MM.1S (cell line): ENCODE measurements at regions not wholly inside any gene's neighbourhood (a gene's known extent, or its start where the extent isn't known, plus 50 kb on each side); places are given as distances from the start of the nearest gene placed in this dataset.

Source experiments
- DNase-seq: peaks from one replicate; pipeline ENCODE4 v3.0.0-alpha.2; 2015
- H2AFZ ChIP-seq: fragments of 300-600 bp; sonication (generic); 2 replicates; pipeline ENCODE4 v1.6.0; 2016; ENCODE audit warnings: antibody characterized with exemption, low read length
- H3F3A ChIP-seq: fragments of 300-600 bp; sonication (generic); 2 replicates; pipeline ENCODE4 v1.6.1; 2016; ENCODE audit warnings: mild to moderate bottlenecking, antibody characterized with exemption, low read length, moderate library complexity, mixed read lengths; ENCODE audit not compliant: insufficient read depth
- H3K27ac ChIP-seq: fragments of 300-600 bp; sonication (generic); 2 replicates; pipeline ENCODE4 v1.5.1; 2016; ENCODE audit warnings: mild to moderate bottlenecking, low read length
- H3K27me3 ChIP-seq: fragments of 300-600 bp; sonication (generic); replicated peaks from 2 replicates; pipeline ENCODE4 v1.6.0; 2016; ENCODE audit warnings: low read length; ENCODE audit not compliant: insufficient read depth
- H3K36me3 ChIP-seq: fragments of 300-600 bp; sonication (generic); replicated peaks from 2 replicates; pipeline ENCODE4 v1.6.1; 2016; ENCODE audit warnings: mild to moderate bottlenecking, low read length, mixed read lengths; ENCODE audit not compliant: insufficient read depth
- H3K4me1 ChIP-seq: fragments of 300-600 bp; sonication (generic); 2 replicates; pipeline ENCODE4 v1.6.1; 2016; ENCODE audit warnings: low read length, mixed read lengths
- H3K4me2 ChIP-seq: fragments of 300-600 bp; sonication (generic); 2 replicates; pipeline ENCODE4 v1.6.0; 2016; ENCODE audit warnings: low read depth, low read length
- H3K4me3 ChIP-seq: fragments of 300-600 bp; sonication (generic); 2 replicates; pipeline ENCODE4 v1.5.1; 2016; ENCODE audit warnings: low read length, mixed read lengths
- H3K79me2 ChIP-seq: fragments of 300-600 bp; sonication (generic); 2 replicates; pipeline ENCODE4 v1.6.1; 2016; ENCODE audit warnings: mixed run types, low read length, mixed read lengths
- H3K9ac ChIP-seq: fragments of 300-600 bp; sonication (generic); 2 replicates; pipeline ENCODE4 v1.6.1; 2016; ENCODE audit warnings: low read length, mixed read lengths
- H3K9me2 ChIP-seq: fragments of 300-600 bp; sonication (generic); replicated peaks from 2 replicates; pipeline ENCODE4 v1.6.1; 2016; ENCODE audit warnings: mild to moderate bottlenecking, low read length, mixed read lengths; ENCODE audit not compliant: insufficient read depth
- H3K9me3 ChIP-seq: fragments of 300-600 bp; sonication (generic); replicated peaks from 2 replicates; pipeline ENCODE4 v1.6.1; 2016; ENCODE audit warnings: mild to moderate bottlenecking, low read length, mixed read lengths; ENCODE audit not compliant: insufficient read depth
- H4K20me1 ChIP-seq: fragments of 300-600 bp; sonication (generic); 2 replicates; pipeline ENCODE4 v1.6.1; 2016; ENCODE audit warnings: mild to moderate bottlenecking, low read length, moderate library complexity, mixed read lengths; ENCODE audit not compliant: insufficient read depth
- CTCF ChIP-seq: fragments of 300-600 bp; sonication (generic); IDR thresholded peaks from 2 replicates; pipeline ENCODE4 v1.5.1; 2016; ENCODE audit warnings: antibody characterized with exemption, low read length, mixed read lengths
- EZH2 ChIP-seq: fragments of 300-600 bp; sonication (generic); optimal IDR thresholded peaks from 2 replicates; pipeline ENCODE3; 2017; ENCODE audit warnings: low read depth, mild to moderate bottlenecking, antibody characterized with exemption, low read length, mixed read lengths
- EZH2phosphoT487 ChIP-seq: fragments of 300-600 bp; sonication (generic); IDR thresholded peaks from 2 replicates; pipeline ENCODE4 v1.6.1; 2018; ENCODE audit warnings: antibody characterized with exemption, low read length

DNA sequence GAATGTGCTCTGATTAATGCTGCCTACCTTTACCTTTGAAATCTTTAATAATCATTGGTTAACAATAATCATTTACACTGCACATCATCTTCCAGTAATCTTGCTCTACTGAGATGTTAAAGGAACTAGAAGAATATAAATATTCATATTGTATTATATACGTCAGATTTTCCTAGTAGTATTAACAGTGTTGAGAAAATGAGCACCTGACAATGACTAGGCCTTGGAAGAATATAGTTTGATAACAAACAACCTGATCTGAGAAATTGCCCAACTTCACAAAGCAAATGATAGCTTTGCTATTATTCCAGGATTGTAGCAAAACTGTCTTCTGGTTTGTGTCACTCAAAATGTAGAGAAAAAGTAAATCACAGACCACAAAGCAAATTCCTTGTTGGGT lies 467.1 kb downstream of the NOVA1 start:
- H3K4me3 ChIP-seq, result no peak overlapping the region
- H3K27ac ChIP-seq, result no peak overlapping the region
- no peaks in the 10 kb centered on the region for H3K79me2 ChIP-seq
- no peak for DNase-seq
- H3F3A ChIP-seq, result no peaks in the 10 kb centered on the region
- TF ChIP-seq EZH2, result no peak
- no peak for TF ChIP-seq EZH2phosphoT487
- TF ChIP-seq CTCF, result no peak
- no peaks in the 10 kb centered on the region for H4K20me1 ChIP-seq
- H3K36me3 ChIP-seq, result no peaks in the 10 kb centered on the region
- H3K27me3 ChIP-seq, result no peaks in the 10 kb centered on the region
- no peak overlapping the region for H2AFZ ChIP-seq
- H3K9ac ChIP-seq, result no peak overlapping the region
- H3K4me2 ChIP-seq, result no peak overlapping the region
- H3K9me2 ChIP-seq, result no peaks in the 10 kb centered on the region
- H3K9me3 ChIP-seq, result no peaks in the 10 kb centered on the region
- no peaks in the 10 kb centered on the region for H3K4me1 ChIP-seq

DNA sequence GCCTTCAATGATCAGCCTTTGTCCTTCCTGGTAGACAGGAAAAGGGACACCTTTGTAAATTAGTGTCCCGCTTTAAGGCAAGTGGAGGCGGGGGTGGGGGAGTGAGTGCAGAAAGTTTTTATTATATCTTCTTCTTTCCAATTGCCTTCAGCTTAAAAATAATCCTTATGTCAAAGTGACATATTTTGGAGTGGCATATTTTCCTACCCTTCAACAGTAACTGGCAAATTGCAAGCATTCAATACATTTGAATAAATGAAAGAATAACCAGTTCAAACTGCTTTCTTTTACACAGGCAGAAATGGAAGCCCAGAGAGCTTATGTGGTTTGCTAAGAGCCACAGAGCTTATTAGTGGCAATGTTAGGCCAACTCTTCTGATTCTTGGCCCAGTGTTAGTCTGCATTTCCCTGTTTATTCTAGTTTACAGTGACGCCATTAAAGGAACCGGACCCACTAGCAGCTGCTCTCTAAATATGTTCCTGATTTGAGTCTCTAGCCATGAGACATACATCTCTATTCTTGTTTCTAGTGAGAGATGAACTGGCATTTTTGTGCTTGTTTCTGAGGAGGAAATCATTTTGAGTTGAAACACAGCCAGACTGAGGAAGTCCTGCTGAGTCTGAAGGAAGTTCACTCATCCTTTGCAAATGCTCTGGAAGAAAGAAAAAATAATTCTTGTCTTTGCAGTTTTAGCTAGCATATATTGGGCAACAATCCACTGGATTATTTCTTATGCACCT lies 468.7 kb downstream of the NOVA1 start:
- no peaks in the 10 kb centered on the region for H4K20me1 ChIP-seq
- no peak overlapping the region for H3K4me3 ChIP-seq
- H3K9me2 ChIP-seq, result no peaks in the 10 kb centered on the region
- TF ChIP-seq EZH2phosphoT487 (no peak), CTCF (no peak), EZH2 (no peak)
- H3K4me2 ChIP-seq, result no peak overlapping the region
- no peaks in the 10 kb centered on the region for H3K9me3 ChIP-seq
- H3K79me2 ChIP-seq, result no peaks in the 10 kb centered on the region
- no peaks in the 10 kb centered on the region for H3K36me3 ChIP-seq
- H3F3A ChIP-seq, result no peaks in the 10 kb centered on the region
- H3K9ac ChIP-seq, result no peak overlapping the region
- no peak overlapping the region for H3K27ac ChIP-seq
- H3K27me3 ChIP-seq, result no peaks in the 10 kb centered on the region
- no peaks in the 10 kb centered on the region for H3K4me1 ChIP-seq
- no peak overlapping the region for H2AFZ ChIP-seq
- no peak for DNase-seq

DNA sequence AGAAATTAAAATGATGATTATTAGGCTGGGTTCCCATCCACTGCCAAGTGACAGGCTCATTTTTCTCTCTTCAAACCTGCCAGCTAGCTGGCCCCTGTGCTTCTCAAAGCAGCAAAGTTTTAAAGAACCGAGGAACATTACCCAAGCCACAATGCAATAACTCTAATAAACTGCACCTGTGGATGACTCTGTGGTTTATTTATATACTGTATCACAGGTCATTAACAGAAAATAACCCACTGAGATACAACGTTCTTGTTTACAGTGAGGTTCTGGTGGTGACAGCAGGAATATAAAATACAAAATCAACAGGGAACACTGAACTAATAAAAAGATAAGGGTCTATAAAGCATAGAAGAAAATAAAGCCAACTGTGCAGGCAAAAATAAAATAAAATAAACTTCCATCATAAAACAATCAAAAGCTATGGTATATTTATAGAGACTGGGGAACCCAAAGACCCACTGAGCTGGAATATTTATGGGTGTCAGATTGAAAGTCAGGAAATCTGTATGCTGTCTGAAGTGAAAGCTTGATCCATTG lies 472.9 kb downstream of the NOVA1 start:
- no peaks in the 10 kb centered on the region for H3K79me2 ChIP-seq
- no peak overlapping the region for H3K4me2 ChIP-seq
- no peaks in the 10 kb centered on the region for H3K27me3 ChIP-seq
- H2AFZ ChIP-seq, result no peak overlapping the region
- no peaks in the 10 kb centered on the region for H3K9me2 ChIP-seq
- H3K36me3 ChIP-seq, result no peaks in the 10 kb centered on the region
- no peak overlapping the region for H3K4me3 ChIP-seq
- DNase-seq, result no peak
- H3F3A ChIP-seq, result no peaks in the 10 kb centered on the region
- no peak overlapping the region for H3K9ac ChIP-seq
- no peaks in the 10 kb centered on the region for H3K4me1 ChIP-seq
- H3K27ac ChIP-seq, result no peak overlapping the region
- H4K20me1 ChIP-seq, result no peaks in the 10 kb centered on the region
- TF ChIP-seq CTCF, result no peak
- TF ChIP-seq EZH2, result no peak
- no peaks in the 10 kb centered on the region for H3K9me3 ChIP-seq
